ENCODE measurements at regions not wholly inside any gene's neighbourhood (a gene's known extent, or its start where the extent isn't known, plus 50 kb on each side); places are given as distances from the start of the nearest gene placed in this dataset.

GRCh38 chr16:17802571-17802970 lies 331.8 kb upstream of the XYLT1 start:
- H3K9me3 ChIP-seq: no peaks in the 10 kb centered on the region

GRCh38 chr16:17801068-17801467 lies 330.3 kb upstream of the XYLT1 start:
- intact Hi-C loops (cut with DNase I): no loop called here
- no peak for DNase-seq
- WGBS, 2 donors: 81 to 85% methylated on average over 1 of the region's 1 CpG
- Histone ChIP-seq H3K9me3 (no peaks in the 10 kb centered on the region), H3K4me3 (replicated peaks in 1 of 3) (no peak overlapping the region), H3K27me3 (no peaks in the 10 kb centered on the region), H3K4me1 (no peaks in the 10 kb centered on the region), H3K27ac (no peak overlapping the region), H3K36me3 (no peaks in the 10 kb centered on the region)
- TF ChIP-seq CTCF (IDR thresholded peaks at IDR 0.05) (no peak), POLR2A (IDR thresholded peaks at IDR 0.05) (no peak)

More at GRCh38 chr16:17802571-17802970, 331.8 kb upstream of the XYLT1 start:
- 48% methylated on average over 1 of the region's 1 CpG for WGBS, 2 donors
- TF ChIP-seq POLR2A (IDR thresholded peaks at IDR 0.05): no peak
- no peak for TF ChIP-seq CTCF (IDR thresholded peaks at IDR 0.05)
- DNase-seq: no peak
- Histone ChIP-seq H3K27me3 (no peaks in the 10 kb centered on the region), H3K36me3 (no peaks in the 10 kb centered on the region), H3K4me1 (no peaks in the 10 kb centered on the region), H3K27ac (no peak overlapping the region), H3K4me3 (replicated peaks in 1 of 3) (no peak overlapping the region)
- intact Hi-C loops (cut with DNase I): no loop called here

GRCh38 chr16:17798716-17799115 lies 328.0 kb upstream of the XYLT1 start:
- Histone ChIP-seq H3K27me3 (no peaks in the 10 kb centered on the region), H3K9me3 (no peaks in the 10 kb centered on the region), H3K4me3 (replicated peaks in 1 of 3) (no peak overlapping the region), H3K27ac (no peak overlapping the region), H3K4me1 (no peaks in the 10 kb centered on the region), H3K36me3 (no peaks in the 10 kb centered on the region)
- TF ChIP-seq POLR2A (IDR thresholded peaks at IDR 0.05) (no peak), CTCF (IDR thresholded peaks at IDR 0.05) (no peak)
- DNase-seq: no peak
- intact Hi-C loops (cut with DNase I): no loop called here
- 67 to 71% methylated on average over 3 of the region's 3 CpGs for whole genome bisulfite sequencing, 2 donors

GRCh38 chr16:17793354-17793753 lies 322.6 kb upstream of the XYLT1 start:
- H3K4me3 ChIP-seq (replicated peaks in 1 of 3): no peak overlapping the region
- H3K27ac ChIP-seq: no peak overlapping the region
- H3K9me3 ChIP-seq: no peaks in the 10 kb centered on the region
- no peaks in the 10 kb centered on the region for H3K4me1 ChIP-seq
- 73 to 77% methylated on average over 1 of the region's 1 CpG for WGBS, 2 donors
- no peak for DNase-seq
- TF ChIP-seq POLR2A (IDR thresholded peaks at IDR 0.05) (no peak), CTCF (IDR thresholded peaks at IDR 0.05) (no peak)
- no peaks in the 10 kb centered on the region for H3K27me3 ChIP-seq
- intact Hi-C loops (cut with DNase I): no loop called here
- no peaks in the 10 kb centered on the region for H3K36me3 ChIP-seq

GRCh38 chr16:17784073-17784472 lies 313.3 kb upstream of the XYLT1 start:
- TF ChIP-seq CTCF (IDR thresholded peaks at IDR 0.05) (no peak), POLR2A (IDR thresholded peaks at IDR 0.05) (no peak)
- H3K4me1 ChIP-seq: no peaks in the 10 kb centered on the region
- 10 to 14% methylated on average over 6 of the region's 6 CpGs for WGBS, 2 donors
- no peaks in the 10 kb centered on the region for H3K9me3 ChIP-seq
- H3K27me3 ChIP-seq: no peaks in the 10 kb centered on the region
- no peaks in the 10 kb centered on the region for H3K36me3 ChIP-seq
- H3K27ac ChIP-seq: no peak overlapping the region
- no peak for DNase-seq
- H3K4me3 ChIP-seq (replicated peaks in 1 of 3): no peak overlapping the region
- intact Hi-C loops (cut with DNase I): no loop called here
